ENCODE measurements at regions not wholly inside any gene's neighbourhood (a gene's known extent, or its start where the extent isn't known, plus 50 kb on each side); places are given as distances from the start of the nearest gene placed in this dataset.

DNA sequence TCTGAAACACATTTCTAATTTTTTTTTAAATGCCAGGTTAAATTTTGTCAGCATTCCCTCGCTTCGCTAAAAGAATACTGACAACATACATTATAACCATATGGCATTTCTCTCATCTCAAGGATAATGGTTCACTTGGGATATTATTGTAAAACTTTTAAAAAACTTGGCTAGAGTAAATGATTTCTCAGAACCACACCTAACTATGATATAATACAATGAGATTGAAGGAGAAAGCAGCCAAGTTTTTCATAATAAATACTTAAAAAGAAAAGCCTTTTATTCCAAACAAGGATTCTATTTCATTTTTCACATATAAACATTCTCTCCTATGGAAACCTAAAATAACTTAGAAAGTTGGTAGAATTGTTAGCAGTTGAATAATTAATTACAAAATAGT lies 413.9 kb downstream of the HGF start:
- no peak for TF ChIP-seq ELF4 (IDR thresholded peaks at IDR 0.05)
- no peak for TF ChIP-seq FOXA1 (IDR thresholded peaks at IDR 0.05)
- no peak for TF ChIP-seq BHLHE40 (IDR thresholded peaks at IDR 0.05; ENCODE audit: borderline replicate concordance)
- TF ChIP-seq L3MBTL2 (conservative IDR thresholded peaks at IDR 0.05): no peak
- TF ChIP-seq NFRKB (IDR thresholded peaks at IDR 0.05): no peak
- no peak for TF ChIP-seq ARNT (IDR thresholded peaks at IDR 0.05)
- TF ChIP-seq TARDBP (IDR thresholded peaks at IDR 0.05): no peak
- no peak for TF ChIP-seq PKNOX1 (IDR thresholded peaks at IDR 0.05)
- TF ChIP-seq FOXM1 (IDR thresholded peaks at IDR 0.05; ENCODE audit: borderline replicate concordance): no peak

Data from HEK293T (cell line).